GM08714 (cell line): ENCODE measurements at regions not wholly inside any gene's neighbourhood (a gene's known extent, or its start where the extent isn't known, plus 50 kb on each side); places are given as distances from the start of the nearest gene placed in this dataset.
"Not testable (repeated sequence)": the region's sequence is repeated elsewhere in the genome, so short reads cannot be mapped to it uniquely, and the experiment has no call there.

Source experiments
- H3K4me3 ChIP-seq: fragments of 200-500 bp; sonication (Bioruptor generic); 2 replicates; pipeline ENCODE4 v1.5.1; 2014; ENCODE audit warnings: mild to moderate bottlenecking, low read length, inconsistent platforms
- ZNF274 ChIP-seq: IDR thresholded peaks from 2 replicates; pipeline ENCODE4 v1.6.1; 2012; ENCODE audit warnings: mild to moderate bottlenecking, low read depth, low read length

DNA sequence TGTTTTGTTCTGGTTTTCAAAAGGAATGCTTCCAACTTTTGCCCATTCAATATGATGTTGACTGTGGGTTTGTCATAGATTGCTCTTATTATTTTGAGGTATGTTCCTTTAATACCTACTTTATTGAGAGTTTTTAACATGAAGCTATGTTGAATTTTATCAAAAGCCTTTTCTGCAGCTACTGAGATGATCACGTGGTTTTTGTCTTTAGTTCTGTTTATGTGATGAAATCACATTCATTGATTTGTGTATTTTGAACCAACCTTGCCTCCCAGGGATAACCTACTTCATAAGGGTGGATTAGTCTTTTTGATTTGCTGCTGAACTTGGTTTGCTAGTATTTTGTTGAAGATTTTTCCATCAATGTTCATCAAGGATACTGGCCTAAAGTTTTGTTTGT, 92.7 kb upstream of the TCF21 start:
- no peak overlapping the region for H3K4me3 ChIP-seq
- TF ChIP-seq ZNF274: no peak

DNA sequence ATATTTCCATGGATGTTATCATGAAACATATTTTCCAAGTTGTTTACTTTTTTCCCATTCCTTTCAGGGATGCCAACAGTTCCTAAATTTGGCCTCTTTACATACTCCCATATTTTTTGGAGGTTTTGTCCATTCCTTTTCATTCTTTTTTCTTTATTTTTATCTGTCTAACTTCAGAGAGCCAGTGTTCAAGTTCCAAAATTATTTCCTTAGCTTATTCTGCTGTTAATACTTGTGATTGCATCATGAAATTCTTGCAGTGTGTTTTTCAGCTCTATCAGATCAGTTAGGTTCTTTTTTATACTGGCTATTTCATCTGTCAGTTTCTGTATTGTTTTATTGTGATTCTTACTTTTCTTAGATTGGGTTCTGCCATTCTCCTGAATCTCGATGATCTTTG, 89.9 kb upstream of the TCF21 start:
- no peak for TF ChIP-seq ZNF274

GRCh38 chr6:133802861-133803260, 86.1 kb upstream of the TCF21 start:
- TF ChIP-seq ZNF274: no peak
- no peak overlapping the region for H3K4me3 ChIP-seq

More for the DNA sequence above, 89.9 kb upstream of the TCF21 start:
- H3K4me3 ChIP-seq: no peak overlapping the region

DNA sequence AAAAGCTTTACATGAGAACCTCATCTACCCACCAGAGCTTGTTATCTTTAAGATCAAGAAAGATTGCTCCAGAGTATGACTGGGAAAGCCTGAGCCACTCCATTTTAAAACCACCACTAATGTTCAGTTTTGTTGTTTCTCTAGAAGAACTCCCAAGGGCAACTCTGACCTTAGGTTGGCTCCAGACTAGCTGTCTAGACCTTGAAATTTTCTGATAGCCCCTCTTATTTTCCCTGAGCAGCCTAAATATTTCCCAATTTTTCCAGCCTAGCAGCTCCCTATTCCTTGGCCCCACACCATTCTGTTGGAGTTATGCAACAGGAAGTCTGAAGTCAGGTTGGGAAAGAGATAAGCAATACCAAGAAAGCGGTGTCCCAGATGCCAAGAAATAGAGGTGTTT, 84.6 kb upstream of the TCF21 start:
- TF ChIP-seq ZNF274: no peak
- H3K4me3 ChIP-seq: no peak overlapping the region

- H3K4me3 ChIP-seq: no peak overlapping the region
These were observed 83.0 kb upstream of the TCF21 start for GRCh38 chr6:133805876-133806275.

GRCh38 chr6:133806382-133807140, 82.4 kb upstream of the TCF21 start:
- no peak for TF ChIP-seq ZNF274
- H3K4me3 ChIP-seq: no peak overlapping the region

More at GRCh38 chr6:133805876-133806275, 83.0 kb upstream of the TCF21 start:
- TF ChIP-seq ZNF274: no peak

DNA sequence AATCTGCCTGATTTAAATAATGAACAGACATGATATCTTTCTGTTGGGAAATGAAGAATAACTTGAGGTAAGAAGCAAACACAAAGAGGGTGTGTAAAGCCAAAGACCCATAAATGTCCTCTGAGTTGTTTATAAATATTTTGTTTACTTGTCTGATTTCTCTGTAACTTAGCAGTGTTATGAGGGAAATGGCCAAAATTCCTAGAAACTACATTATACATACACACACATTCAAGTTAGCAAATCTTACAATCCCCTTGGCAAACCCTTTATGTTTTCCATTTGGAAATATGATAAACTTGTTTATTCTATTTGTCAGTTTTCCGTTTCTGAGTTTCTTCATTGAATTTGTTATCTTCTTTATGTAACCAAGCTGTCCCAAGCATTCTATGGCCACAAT, 81.4 kb upstream of the TCF21 start:
- H3K4me3 ChIP-seq: no peak overlapping the region
- TF ChIP-seq ZNF274: no peak

GRCh38 chr6:133809406-133809805, 79.5 kb upstream of the TCF21 start:
- TF ChIP-seq ZNF274: no peak
- H3K4me3 ChIP-seq: no peak overlapping the region

DNA sequence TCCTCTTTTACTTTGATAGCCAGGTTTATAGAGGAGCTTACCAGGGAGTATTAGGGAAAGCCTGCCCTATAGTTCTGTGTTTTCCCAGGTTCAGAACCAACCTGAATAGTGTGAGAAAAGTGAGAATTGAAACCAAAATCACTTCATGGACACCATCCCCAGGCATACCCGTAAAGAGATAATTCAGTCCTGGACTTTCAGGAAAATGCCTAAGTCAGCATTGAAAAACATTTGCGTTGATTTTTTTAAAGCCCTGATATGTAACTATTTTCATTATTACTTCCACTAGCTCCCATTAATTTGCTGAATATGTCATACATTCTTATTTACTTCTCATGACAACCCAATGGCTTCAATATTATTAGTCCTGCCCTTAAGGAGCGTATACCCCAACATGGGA, 77.4 kb upstream of the TCF21 start:
- TF ChIP-seq ZNF274: no peak
- H3K4me3 ChIP-seq: no peak overlapping the region

DNA sequence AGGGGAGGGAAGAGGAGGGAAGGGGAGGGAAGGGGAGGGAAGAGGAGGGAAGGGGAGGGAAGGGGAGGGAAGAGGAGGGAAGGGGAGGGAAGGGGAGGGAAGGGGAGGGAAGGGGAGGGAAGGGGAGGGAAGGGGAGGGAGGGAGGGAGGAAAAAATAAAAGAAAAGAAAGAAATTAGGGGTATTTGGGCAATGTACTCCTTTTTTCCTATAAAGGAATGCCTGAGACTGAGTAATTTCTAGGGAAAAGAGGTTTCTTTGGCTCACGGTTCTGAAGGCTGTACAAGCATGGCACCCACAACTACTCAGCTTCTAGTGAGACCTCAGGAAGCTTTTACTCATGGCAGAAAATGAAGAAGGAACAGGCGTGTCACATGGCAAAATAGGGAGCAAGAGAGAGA, 76.5 kb upstream of the TCF21 start:
- H3K4me3 ChIP-seq: not testable (repeated sequence)

- H3K4me3 ChIP-seq: no peak overlapping the region
- TF ChIP-seq ZNF274: no peak
These were observed 74.7 kb upstream of the TCF21 start for GRCh38 chr6:133814238-133814637.

- TF ChIP-seq ZNF274: no peak
- H3K4me3 ChIP-seq: no peak overlapping the region
These were observed 74.1 kb upstream of the TCF21 start for GRCh38 chr6:133814797-133815196.

DNA sequence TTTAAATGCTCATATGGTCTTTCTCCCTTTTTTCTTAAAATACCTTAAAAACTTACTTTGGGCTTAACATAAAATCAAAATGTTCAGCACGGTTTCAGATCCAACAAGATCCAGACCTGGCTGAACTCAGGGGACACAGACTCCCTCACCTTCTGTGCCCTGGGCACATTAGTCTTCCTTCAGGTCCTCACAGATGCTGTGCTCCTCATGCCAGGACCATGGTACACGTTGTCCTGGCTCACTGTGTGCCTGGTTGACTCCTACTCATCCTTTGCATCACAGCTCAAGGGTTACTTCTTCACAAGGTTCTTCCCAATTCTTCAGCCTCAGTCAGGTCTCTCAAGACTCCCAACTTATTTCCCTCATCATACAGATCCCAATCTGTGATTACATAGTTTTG, 73.6 kb upstream of the TCF21 start:
- no peak for TF ChIP-seq ZNF274
- H3K4me3 ChIP-seq: no peak overlapping the region

DNA sequence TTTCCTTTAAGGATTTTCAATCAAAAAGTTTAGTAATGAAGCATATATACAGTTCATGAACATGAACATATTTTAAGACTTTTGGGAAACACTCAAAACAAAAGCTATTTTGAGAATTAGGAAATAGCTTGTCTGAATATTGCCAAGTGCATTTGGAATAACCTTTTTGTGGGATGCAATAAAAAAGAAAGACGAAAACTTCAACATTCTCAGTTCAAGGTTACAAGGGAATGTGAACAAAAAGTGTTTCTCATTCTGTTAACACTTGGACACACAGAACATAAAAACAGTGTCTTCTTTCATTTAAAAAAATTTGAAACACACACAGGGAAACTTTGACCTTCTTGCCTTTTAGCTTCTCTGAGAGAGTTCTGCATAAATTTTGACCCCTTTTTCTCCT, 72.7 kb upstream of the TCF21 start:
- no peak for TF ChIP-seq ZNF274
- no peak overlapping the region for H3K4me3 ChIP-seq

DNA sequence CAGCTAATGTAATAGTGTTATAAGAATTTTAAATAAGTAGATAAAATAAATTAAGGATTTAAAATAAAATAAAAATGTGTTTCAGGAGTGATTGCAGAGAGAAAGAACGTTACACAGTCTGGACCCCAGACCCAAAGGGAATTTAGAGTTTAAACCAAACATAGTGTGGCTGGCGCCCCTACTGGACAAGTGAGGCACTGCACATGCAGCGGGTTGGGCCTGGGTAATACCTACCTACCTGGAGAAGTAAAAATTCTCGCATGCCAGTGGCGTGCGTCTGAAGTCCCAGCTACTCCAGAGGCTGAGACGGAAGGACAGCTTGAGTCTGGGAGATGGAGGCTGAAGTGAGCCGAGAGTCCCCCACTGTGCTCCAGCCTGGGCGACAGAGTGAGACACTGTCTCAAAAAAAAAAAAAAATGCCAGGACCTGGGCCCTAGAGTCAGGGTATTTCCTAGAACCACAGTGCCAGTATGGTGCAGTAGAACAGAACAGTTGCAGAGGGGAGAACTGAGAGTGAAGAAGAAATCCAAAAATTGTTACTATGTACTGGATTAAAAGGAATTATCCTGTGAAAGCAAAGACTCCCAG, 71.4 kb upstream of the TCF21 start:
- no peak overlapping the region for H3K4me3 ChIP-seq
- TF ChIP-seq ZNF274: no peak

DNA sequence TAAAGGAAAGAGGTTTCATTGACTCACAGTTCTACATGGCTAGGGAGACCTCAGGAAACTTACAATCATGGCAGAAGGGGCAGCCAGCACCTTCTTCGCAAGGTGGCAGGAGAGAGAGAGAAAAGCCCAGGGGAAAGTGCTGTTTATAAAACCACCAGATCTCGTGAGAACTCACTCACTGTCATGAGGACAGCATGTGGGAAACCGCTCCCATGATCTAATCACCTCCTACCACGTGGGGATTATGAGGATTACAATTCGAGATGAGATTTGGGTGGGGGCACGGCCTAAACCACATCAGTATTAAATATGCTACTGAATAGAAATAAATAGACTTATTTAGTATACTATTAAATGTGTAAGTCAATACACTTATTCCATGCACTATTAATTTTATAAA, 70.6 kb upstream of the TCF21 start:
- no peak overlapping the region for H3K4me3 ChIP-seq
- TF ChIP-seq ZNF274: no peak
